ENCODE measurements at regions not wholly inside any gene's neighbourhood (a gene's known extent, or its start where the extent isn't known, plus 50 kb on each side); places are given as distances from the start of the nearest gene placed in this dataset.

DNA sequence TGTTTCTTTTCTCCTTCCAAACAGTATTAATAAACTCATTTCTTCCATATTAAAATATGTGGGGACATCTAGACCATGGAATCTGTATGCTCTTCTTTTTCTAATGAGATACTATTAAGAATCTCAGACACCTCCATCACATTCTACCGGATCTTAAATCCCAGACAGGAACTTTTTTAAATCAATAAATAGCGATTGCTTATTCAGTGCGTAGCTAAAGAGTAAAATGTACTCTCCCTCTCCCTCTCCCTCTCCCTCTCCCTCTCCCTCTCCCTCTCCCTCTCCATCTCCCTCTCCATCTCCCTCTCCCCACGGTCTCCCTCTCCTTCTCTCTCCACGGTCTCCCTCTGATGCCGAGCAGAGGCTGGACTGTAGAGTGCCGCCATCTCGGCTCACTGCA lies 297.0 kb downstream of the HNRNPD start:
- Histone ChIP-seq H3K9me3 (ENCODE audit: low read length) (no peaks in the 10 kb centered on the region), H3K27ac (ENCODE audit: low read length) (no peak overlapping the region), H2AFZ (ENCODE audit: low read depth, low read length) (no peak overlapping the region), H3K36me3 (ENCODE audit: insufficient read depth, low read length) (no peaks in the 10 kb centered on the region), H3K9me2 (ENCODE audit: insufficient read depth, low read length) (no peaks in the 10 kb centered on the region), H3K4me3 (ENCODE audit: low read length) (no peak overlapping the region), H3K4me2 (ENCODE audit: low read length) (no peak overlapping the region), H3K27me3 (ENCODE audit: insufficient read depth, low read depth, low read length) (no peaks in the 10 kb centered on the region), H4K20me1 (ENCODE audit: insufficient read depth) (no peaks in the 10 kb centered on the region), H3K79me2 (replicated peaks; ENCODE audit: insufficient read depth, low read length) (no peaks in the 10 kb centered on the region), H3K9ac (ENCODE audit: low read length) (no peak overlapping the region), H3F3A (ENCODE audit: insufficient read depth, low read length, poor library complexity, severe bottlenecking) (no peaks in the 10 kb centered on the region)
- no peak for TF ChIP-seq EP300 (conservative IDR thresholded peaks at IDR 0.05; ENCODE audit: poor library complexity, severe bottlenecking)
- TF ChIP-seq TAF1 (IDR thresholded peaks at IDR 0.05; ENCODE audit: low read depth): no peak
- TF ChIP-seq POLR2AphosphoS5 (IDR thresholded peaks at IDR 0.05): no peak
- TF ChIP-seq, protein P1, sequence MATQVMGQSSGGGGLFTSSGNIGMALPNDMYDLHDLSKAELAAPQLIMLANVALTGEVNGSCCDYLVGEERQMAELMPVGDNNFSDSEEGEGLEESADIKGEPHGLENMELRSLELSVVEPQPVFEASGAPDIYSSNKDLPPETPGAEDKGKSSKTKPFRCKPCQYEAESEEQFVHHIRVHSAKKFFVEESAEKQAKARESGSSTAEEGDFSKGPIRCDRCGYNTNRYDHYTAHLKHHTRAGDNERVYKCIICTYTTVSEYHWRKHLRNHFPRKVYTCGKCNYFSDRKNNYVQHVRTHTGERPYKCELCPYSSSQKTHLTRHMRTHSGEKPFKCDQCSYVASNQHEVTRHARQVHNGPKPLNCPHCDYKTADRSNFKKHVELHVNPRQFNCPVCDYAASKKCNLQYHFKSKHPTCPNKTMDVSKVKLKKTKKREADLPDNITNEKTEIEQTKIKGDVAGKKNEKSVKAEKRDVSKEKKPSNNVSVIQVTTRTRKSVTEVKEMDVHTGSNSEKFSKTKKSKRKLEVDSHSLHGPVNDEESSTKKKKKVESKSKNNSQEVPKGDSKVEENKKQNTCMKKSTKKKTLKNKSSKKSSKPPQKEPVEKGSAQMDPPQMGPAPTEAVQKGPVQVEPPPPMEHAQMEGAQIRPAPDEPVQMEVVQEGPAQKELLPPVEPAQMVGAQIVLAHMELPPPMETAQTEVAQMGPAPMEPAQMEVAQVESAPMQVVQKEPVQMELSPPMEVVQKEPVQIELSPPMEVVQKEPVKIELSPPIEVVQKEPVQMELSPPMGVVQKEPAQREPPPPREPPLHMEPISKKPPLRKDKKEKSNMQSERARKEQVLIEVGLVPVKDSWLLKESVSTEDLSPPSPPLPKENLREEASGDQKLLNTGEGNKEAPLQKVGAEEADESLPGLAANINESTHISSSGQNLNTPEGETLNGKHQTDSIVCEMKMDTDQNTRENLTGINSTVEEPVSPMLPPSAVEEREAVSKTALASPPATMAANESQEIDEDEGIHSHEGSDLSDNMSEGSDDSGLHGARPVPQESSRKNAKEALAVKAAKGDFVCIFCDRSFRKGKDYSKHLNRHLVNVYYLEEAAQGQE (IDR thresholded peaks at IDR 0.05; ENCODE audit: borderline replicate concordance): no peak
- no peak for TF ChIP-seq EZH2 (IDR thresholded peaks at IDR 0.05; ENCODE audit: borderline replicate concordance, insufficient read depth, low read length, poor library complexity, severe bottlenecking)
- TF ChIP-seq RAD21 (conservative IDR thresholded peaks at IDR 0.05): no peak
- TF ChIP-seq CTCF (IDR thresholded peaks at IDR 0.05; ENCODE audit: poor library complexity, severe bottlenecking): no peak
- no peak for TF ChIP-seq SMC3 (conservative IDR thresholded peaks at IDR 0.05; ENCODE audit: poor library complexity)
- no peak for TF ChIP-seq MXI1 (conservative IDR thresholded peaks at IDR 0.05; ENCODE audit: poor library complexity, severe bottlenecking)

- Histone ChIP-seq H3K4me3 (ENCODE audit: low read length) (no peak overlapping the region), H3K9me2 (ENCODE audit: insufficient read depth, low read length) (no peaks in the 10 kb centered on the region), H3K27ac (ENCODE audit: low read length) (no peak overlapping the region), H3K27me3 (ENCODE audit: insufficient read depth, low read depth, low read length) (no peaks in the 10 kb centered on the region), H3F3A (ENCODE audit: insufficient read depth, low read length, poor library complexity, severe bottlenecking) (no peaks in the 10 kb centered on the region), H3K9me3 (ENCODE audit: low read length) (no peaks in the 10 kb centered on the region), H3K9ac (ENCODE audit: low read length) (no peak overlapping the region), H3K36me3 (ENCODE audit: insufficient read depth, low read length) (no peaks in the 10 kb centered on the region), H2AFZ (ENCODE audit: low read depth, low read length) (no peak overlapping the region), H3K4me2 (ENCODE audit: low read length) (no peak overlapping the region), H3K79me2 (replicated peaks; ENCODE audit: insufficient read depth, low read length) (no peaks in the 10 kb centered on the region), H4K20me1 (ENCODE audit: insufficient read depth) (no peaks in the 10 kb centered on the region)
- TF ChIP-seq CTCF (IDR thresholded peaks at IDR 0.05; ENCODE audit: poor library complexity, severe bottlenecking): no peak
- TF ChIP-seq POLR2AphosphoS5 (IDR thresholded peaks at IDR 0.05): no peak
- TF ChIP-seq MXI1 (conservative IDR thresholded peaks at IDR 0.05; ENCODE audit: poor library complexity, severe bottlenecking): no peak
- no peak for TF ChIP-seq EZH2 (IDR thresholded peaks at IDR 0.05; ENCODE audit: borderline replicate concordance, insufficient read depth, low read length, poor library complexity, severe bottlenecking)
- TF ChIP-seq EP300 (conservative IDR thresholded peaks at IDR 0.05; ENCODE audit: poor library complexity, severe bottlenecking): no peak
- no peak for TF ChIP-seq SMC3 (conservative IDR thresholded peaks at IDR 0.05; ENCODE audit: poor library complexity)
- TF ChIP-seq, protein P1 (IDR thresholded peaks at IDR 0.05; ENCODE audit: borderline replicate concordance): no peak
- TF ChIP-seq TAF1 (IDR thresholded peaks at IDR 0.05; ENCODE audit: low read depth): no peak
These were observed 297.4 kb downstream of the HNRNPD start for GRCh38 chr4:82076359-82076758.
